Activated naive CD8-positive, alpha-beta T cell treated with anti-CD3 and anti-CD28 coated beads for 36 hours (primary cell): ENCODE measurements at regions not wholly inside any gene's neighbourhood (a gene's known extent, or its start where the extent isn't known, plus 50 kb on each side); places are given as distances from the start of the nearest gene placed in this dataset.
"Not testable (repeated sequence)": the region's sequence is repeated elsewhere in the genome, so short reads cannot be mapped to it uniquely, and the experiment has no call there.

Source experiments
- DNase-seq: peaks from one replicate; pipeline ENCODE4 v3.0.0; 2021
- H3K27ac Mint-ChIP-seq: one replicate; pipeline ENCODE4 v1.8.0; 2022; ENCODE audit warnings: mild to moderate bottlenecking, moderate library complexity, mixed read lengths
- H3K27me3 Mint-ChIP-seq: one replicate; pipeline ENCODE4 v1.8.0; 2022; ENCODE audit warnings: mild to moderate bottlenecking, mixed read lengths
- H3K36me3 Mint-ChIP-seq: one replicate; pipeline ENCODE4 v1.8.0; 2021; ENCODE audit warnings: mild to moderate bottlenecking, mixed read lengths
- H3K4me1 Mint-ChIP-seq: one replicate; pipeline ENCODE4 v1.8.0; 2021; ENCODE audit warnings: mixed read lengths
- H3K4me3 Mint-ChIP-seq: one replicate; pipeline ENCODE4 v1.8.0; 2022; ENCODE audit warnings: mild to moderate bottlenecking, moderate library complexity, mixed read lengths
- H3K9me3 Mint-ChIP-seq: one replicate; pipeline ENCODE4 v1.8.0; 2022; ENCODE audit warnings: mixed read lengths

GRCh38 chr19:29154163-29154562 lies 58.8 kb downstream of the UQCRFS1 start:
- H3K27me3 Mint-ChIP-seq: peaks cover 3% of the 10 kb centered on the region
- no peak overlapping the region for H3K27ac Mint-ChIP-seq
- H3K36me3 Mint-ChIP-seq: no peaks in the 10 kb centered on the region
- H3K4me1 Mint-ChIP-seq: no peaks in the 10 kb centered on the region
- peaks cover 28% of the 10 kb centered on the region for H3K9me3 Mint-ChIP-seq
- H3K4me3 Mint-ChIP-seq: no peak overlapping the region
- DNase-seq: no peak

- H3K4me3 Mint-ChIP-seq: no peak overlapping the region
- no peak overlapping the region for H3K27ac Mint-ChIP-seq
- no peaks in the 10 kb centered on the region for H3K36me3 Mint-ChIP-seq
- no peak for DNase-seq
- H3K27me3 Mint-ChIP-seq: peaks cover 9% of the 10 kb centered on the region
- no peaks in the 10 kb centered on the region for H3K4me1 Mint-ChIP-seq
- H3K9me3 Mint-ChIP-seq: peaks cover 2% of the 10 kb centered on the region
Measured at GRCh38 chr19:29145756-29146155, 67.2 kb downstream of the UQCRFS1 start.

- H3K36me3 Mint-ChIP-seq: no peaks in the 10 kb centered on the region
- DNase-seq: no peak
- peaks cover 9% of the 10 kb centered on the region for H3K27me3 Mint-ChIP-seq
- no peak overlapping the region for H3K27ac Mint-ChIP-seq
- H3K9me3 Mint-ChIP-seq: peaks cover 16% of the 10 kb centered on the region
- H3K4me1 Mint-ChIP-seq: no peaks in the 10 kb centered on the region
- no peak overlapping the region for H3K4me3 Mint-ChIP-seq
Measured at GRCh38 chr19:29143183-29143582, 69.8 kb downstream of the UQCRFS1 start.

- Mint-ChIP-seq H3K4me1 (no peaks in the 10 kb centered on the region), H3K36me3 (no peaks in the 10 kb centered on the region), H3K4me3 (no peak overlapping the region), H3K27me3 (peaks cover 2% of the 10 kb centered on the region), H3K27ac (no peak overlapping the region), H3K9me3 (peaks cover 24% of the 10 kb centered on the region)
- DNase-seq: no peak
Measured at GRCh38 chr19:29139227-29139626, 73.7 kb downstream of the UQCRFS1 start.

GRCh38 chr19:29138206-29138605 lies 74.7 kb downstream of the UQCRFS1 start:
- H3K36me3 Mint-ChIP-seq, H3K4me1 Mint-ChIP-seq, H3K27me3 Mint-ChIP-seq, DNase-seq, H3K27ac Mint-ChIP-seq, H3K4me3 Mint-ChIP-seq: not testable (repeated sequence)
- H3K9me3 Mint-ChIP-seq: peaks cover 28% of the 10 kb centered on the region

- Mint-ChIP-seq H3K27me3 (no peaks in the 10 kb centered on the region), H3K27ac (no peak overlapping the region), H3K4me1 (no peaks in the 10 kb centered on the region), H3K36me3 (no peaks in the 10 kb centered on the region), H3K9me3 (peaks cover 4% of the 10 kb centered on the region), H3K4me3 (no peak overlapping the region)
- DNase-seq: no peak
Measured at GRCh38 chr19:29131456-29131855, 81.5 kb downstream of the UQCRFS1 start.

- H3K27ac Mint-ChIP-seq: no peak overlapping the region
- H3K4me1 Mint-ChIP-seq: no peaks in the 10 kb centered on the region
- no peak overlapping the region for H3K4me3 Mint-ChIP-seq
- DNase-seq: no peak
- peaks cover 8% of the 10 kb centered on the region for H3K9me3 Mint-ChIP-seq
- H3K27me3 Mint-ChIP-seq: peaks cover 7% of the 10 kb centered on the region
- no peaks in the 10 kb centered on the region for H3K36me3 Mint-ChIP-seq
Measured at GRCh38 chr19:29129148-29129547, 83.8 kb downstream of the UQCRFS1 start.

GRCh38 chr19:29128203-29128602 lies 84.7 kb downstream of the UQCRFS1 start:
- H3K27ac Mint-ChIP-seq: no peak overlapping the region
- no peaks in the 10 kb centered on the region for H3K4me1 Mint-ChIP-seq
- no peaks in the 10 kb centered on the region for H3K36me3 Mint-ChIP-seq
- peaks cover 7% of the 10 kb centered on the region for H3K27me3 Mint-ChIP-seq
- H3K4me3 Mint-ChIP-seq: no peak overlapping the region
- no peak for DNase-seq
- peaks cover 7% of the 10 kb centered on the region for H3K9me3 Mint-ChIP-seq

GRCh38 chr19:29122185-29122584 lies 90.8 kb downstream of the UQCRFS1 start:
- no peak overlapping the region for H3K27ac Mint-ChIP-seq

GRCh38 chr19:29121684-29122083 lies 91.3 kb downstream of the UQCRFS1 start:
- Mint-ChIP-seq H3K4me3 (no peak overlapping the region), H3K36me3 (no peaks in the 10 kb centered on the region), H3K4me1 (no peaks in the 10 kb centered on the region), H3K9me3 (peaks cover 10% of the 10 kb centered on the region), H3K27ac (no peak overlapping the region), H3K27me3 (peaks cover 10% of the 10 kb centered on the region)
- DNase-seq: no peak

More at GRCh38 chr19:29122185-29122584, 90.8 kb downstream of the UQCRFS1 start:
- Mint-ChIP-seq H3K4me1 (no peaks in the 10 kb centered on the region), H3K9me3 (peaks cover 10% of the 10 kb centered on the region), H3K27me3 (peaks cover 10% of the 10 kb centered on the region), H3K4me3 (no peak overlapping the region), H3K36me3 (no peaks in the 10 kb centered on the region)
- no peak for DNase-seq

GRCh38 chr19:29120466-29120865 lies 92.5 kb downstream of the UQCRFS1 start:
- no peaks in the 10 kb centered on the region for H3K4me1 Mint-ChIP-seq

GRCh38 chr19:29119590-29119989 lies 93.4 kb downstream of the UQCRFS1 start:
- peaks cover 2% of the 10 kb centered on the region for H3K27me3 Mint-ChIP-seq
- no peak overlapping the region for H3K27ac Mint-ChIP-seq
- H3K4me1 Mint-ChIP-seq: no peaks in the 10 kb centered on the region
- H3K9me3 Mint-ChIP-seq: peaks cover 6% of the 10 kb centered on the region
- no peak for DNase-seq
- no peaks in the 10 kb centered on the region for H3K36me3 Mint-ChIP-seq
- no peak overlapping the region for H3K4me3 Mint-ChIP-seq

More at GRCh38 chr19:29120466-29120865, 92.5 kb downstream of the UQCRFS1 start:
- Mint-ChIP-seq H3K9me3 (peaks cover 10% of the 10 kb centered on the region), H3K27ac (no peak overlapping the region), H3K27me3 (peaks cover 2% of the 10 kb centered on the region), H3K36me3 (no peaks in the 10 kb centered on the region), H3K4me3 (no peak overlapping the region)
- DNase-seq: no peak

- Mint-ChIP-seq H3K4me3 (no peak overlapping the region), H3K4me1 (no peaks in the 10 kb centered on the region), H3K27ac (no peak overlapping the region), H3K9me3 (peaks cover 3% of the 10 kb centered on the region), H3K27me3 (peaks cover 2% of the 10 kb centered on the region), H3K36me3 (no peaks in the 10 kb centered on the region)
- DNase-seq: no peak
Measured at GRCh38 chr19:29118389-29118788, 94.6 kb downstream of the UQCRFS1 start.

GRCh38 chr19:29117926-29118325 lies 95.0 kb downstream of the UQCRFS1 start:
- no peak for DNase-seq
- H3K4me1 Mint-ChIP-seq: no peaks in the 10 kb centered on the region
- no peak overlapping the region for H3K27ac Mint-ChIP-seq
- no peak overlapping the region for H3K4me3 Mint-ChIP-seq
- H3K9me3 Mint-ChIP-seq: peaks cover 2% of the 10 kb centered on the region
- H3K36me3 Mint-ChIP-seq: no peaks in the 10 kb centered on the region
- H3K27me3 Mint-ChIP-seq: peaks cover 2% of the 10 kb centered on the region

- peaks cover 2% of the 10 kb centered on the region for H3K27me3 Mint-ChIP-seq
- no peak overlapping the region for H3K4me3 Mint-ChIP-seq
- H3K4me1 Mint-ChIP-seq: no peaks in the 10 kb centered on the region
- H3K9me3 Mint-ChIP-seq: no peaks in the 10 kb centered on the region
- no peak overlapping the region for H3K27ac Mint-ChIP-seq
- no peak for DNase-seq
- no peaks in the 10 kb centered on the region for H3K36me3 Mint-ChIP-seq
Measured at GRCh38 chr19:29115181-29115580, 97.8 kb downstream of the UQCRFS1 start.

- peaks cover 2% of the 10 kb centered on the region for H3K27me3 Mint-ChIP-seq
- no peak overlapping the region for H3K27ac Mint-ChIP-seq
- no peaks in the 10 kb centered on the region for H3K9me3 Mint-ChIP-seq
- no peaks in the 10 kb centered on the region for H3K36me3 Mint-ChIP-seq
- H3K4me1 Mint-ChIP-seq: no peaks in the 10 kb centered on the region
- H3K4me3 Mint-ChIP-seq: no peak overlapping the region
- no peak for DNase-seq
Measured at GRCh38 chr19:29113838-29114237, 99.1 kb downstream of the UQCRFS1 start.

- no peak overlapping the region for H3K27ac Mint-ChIP-seq
- H3K9me3 Mint-ChIP-seq: no peaks in the 10 kb centered on the region
- no peaks in the 10 kb centered on the region for H3K36me3 Mint-ChIP-seq
- H3K4me1 Mint-ChIP-seq: no peaks in the 10 kb centered on the region
- no peaks in the 10 kb centered on the region for H3K27me3 Mint-ChIP-seq
- H3K4me3 Mint-ChIP-seq: no peak overlapping the region
- no peak for DNase-seq
Measured at GRCh38 chr19:29111576-29111975, 101.4 kb downstream of the UQCRFS1 start.
